PC-3 (cell line): ENCODE measurements at regions not wholly inside any gene's neighbourhood (a gene's known extent, or its start where the extent isn't known, plus 50 kb on each side); places are given as distances from the start of the nearest gene placed in this dataset.

Experiments used
- ATAC-seq: fragments of 200-7000 bp; cut with Tn5 transposase; 2 replicates; pipeline ENCODE4 v1.9.1; 2020; ENCODE audit warnings: mild to moderate bottlenecking, moderate library complexity
- BruUV-seq: library from RNA; stranded (reverse); fragments of 400-500 nt; replicated peaks from 2 replicates; lab custom pipeline; 2021; lab: Mats Ljungman, UMichigan
- CTCF ChIA-PET: fragments of 300-600 bp; sonication (Branson Sonifier 250); formaldehyde crosslinking; loops from one replicate; lab custom pipeline; 2022; ENCODE audit warnings: antibody characterized with exemption; lab: Charles Lee
- POLR2A ChIA-PET: fragments of 300-600 bp; sonication (Branson Sonifier 250); formaldehyde crosslinking; loops from one replicate; lab custom pipeline; 2022; ENCODE audit warnings: antibody characterized with exemption; ENCODE audit not compliant: unreplicated experiment; lab: Charles Lee
- DNase-seq: peaks from one replicate; pipeline ENCODE4 v3.0.0-alpha.2; 2015
- H2AFZ ChIP-seq: fragments of 300-600 bp; sonication (generic); 2 replicates; pipeline ENCODE4 v1.6.0; 2016; ENCODE audit warnings: antibody characterized with exemption, low read length
- H3F3A ChIP-seq: fragments of 300-600 bp; sonication (generic); one replicate; pipeline ENCODE4 v1.6.0; 2017; ENCODE audit warnings: antibody characterized with exemption, low read length, control low read depth, mild to moderate bottlenecking; ENCODE audit not compliant: unreplicated experiment
- H3K27ac ChIP-seq: fragments of 300-600 bp; sonication (generic); 2 replicates; pipeline ENCODE4 v1.5.1; 2016; ENCODE audit warnings: mild to moderate bottlenecking, low read length
- H3K27me3 ChIP-seq: fragments of 300-600 bp; sonication (generic); 2 replicates; pipeline ENCODE4 v1.6.1; 2016; ENCODE audit warnings: low read length, mixed read lengths
- H3K36me3 ChIP-seq: fragments of 300-600 bp; sonication (generic); 2 replicates; pipeline ENCODE4 v1.6.1; 2016; ENCODE audit warnings: low read depth, mixed run types, low read length, mixed read lengths
- H3K4me1 ChIP-seq: fragments of 300-600 bp; sonication (generic); 2 replicates; pipeline ENCODE4 v1.5.1; 2016; ENCODE audit warnings: low read length; ENCODE audit not compliant: insufficient read depth
- H3K4me2 ChIP-seq: fragments of 300-600 bp; sonication (generic); 2 replicates; pipeline ENCODE4 v1.6.0; 2016; ENCODE audit warnings: low read length
- H3K4me3 ChIP-seq: fragments of 300-600 bp; sonication (generic); 2 replicates; pipeline ENCODE4 v1.5.1; 2016; ENCODE audit warnings: mild to moderate bottlenecking, low read length, mixed read lengths
- H3K79me2 ChIP-seq: fragments of 300-600 bp; sonication (generic); 2 replicates; pipeline ENCODE4 v1.6.1; 2017; ENCODE audit warnings: low read length, mixed read lengths
- H3K9ac ChIP-seq: fragments of 300-600 bp; sonication (generic); 2 replicates; pipeline ENCODE4 v1.6.0; 2016; ENCODE audit warnings: mild to moderate bottlenecking, low read length
- H3K9me2 ChIP-seq: fragments of 300-600 bp; sonication (generic); replicated peaks from 2 replicates; pipeline ENCODE4 v1.6.1; 2016; ENCODE audit warnings: mixed run types, low read length, mixed read lengths
- H3K9me3 ChIP-seq: fragments of 300-600 bp; sonication (generic); 2 replicates; pipeline ENCODE4 v1.6.1; 2016; ENCODE audit warnings: low read length, mixed read lengths
- H4K20me1 ChIP-seq: fragments of 300-600 bp; sonication (generic); 2 replicates; pipeline ENCODE4 v1.6.1; 2016; ENCODE audit warnings: low read length, mixed read lengths
- CTCF ChIP-seq: fragments of 300-600 bp; sonication (generic); conservative IDR thresholded peaks from 2 replicates; pipeline ENCODE4 v1.5.1; 2017; ENCODE audit warnings: antibody characterized with exemption, low read depth, mild to moderate bottlenecking, low read length
- EZH2 ChIP-seq: fragments of 300-600 bp; sonication (generic); IDR thresholded peaks from one replicate; pipeline ENCODE4 v1.6.1; 2017; ENCODE audit warnings: antibody characterized with exemption, mild to moderate bottlenecking, low read length; ENCODE audit not compliant: unreplicated experiment
- EZH2phosphoT487 ChIP-seq: fragments of 300-600 bp; sonication (generic); IDR thresholded peaks from 2 replicates; pipeline ENCODE4 v1.6.1; 2018; ENCODE audit warnings: mild to moderate bottlenecking, antibody characterized with exemption, low read length, borderline replicate concordance
- intact Hi-C: fragments of 100-400 bp; cut with micrococcal nuclease; formaldehyde crosslinking; loops from 2 replicates; pipeline ENCODE4 v1.9.0; 2023

GRCh38 chr5:8062521-8062920 is 193.6 kb downstream of the MTRR start:
- ATAC-seq: no peak
- Histone ChIP-seq H3K4me1 (no peaks in the 10 kb centered on the region), H3K9ac (no peak overlapping the region), H3F3A (no peaks in the 10 kb centered on the region), H3K27me3 (peaks cover 88% of the 10 kb centered on the region), H4K20me1 (no peaks in the 10 kb centered on the region), H2AFZ (no peak overlapping the region), H3K79me2 (no peaks in the 10 kb centered on the region), H3K9me3 (no peaks in the 10 kb centered on the region), H3K36me3 (no peaks in the 10 kb centered on the region), H3K4me2 (no peak overlapping the region), H3K9me2 (no peaks in the 10 kb centered on the region), H3K4me3 (no peak overlapping the region), H3K27ac (no peak overlapping the region)
- POLR2A ChIA-PET: no interaction called here
- intact Hi-C loops: no loop called here
- no TSS peak for BruUV-seq
- TF ChIP-seq EZH2phosphoT487: no peak
- DNase-seq: no peak
- CTCF ChIA-PET: no interaction called here

DNA sequence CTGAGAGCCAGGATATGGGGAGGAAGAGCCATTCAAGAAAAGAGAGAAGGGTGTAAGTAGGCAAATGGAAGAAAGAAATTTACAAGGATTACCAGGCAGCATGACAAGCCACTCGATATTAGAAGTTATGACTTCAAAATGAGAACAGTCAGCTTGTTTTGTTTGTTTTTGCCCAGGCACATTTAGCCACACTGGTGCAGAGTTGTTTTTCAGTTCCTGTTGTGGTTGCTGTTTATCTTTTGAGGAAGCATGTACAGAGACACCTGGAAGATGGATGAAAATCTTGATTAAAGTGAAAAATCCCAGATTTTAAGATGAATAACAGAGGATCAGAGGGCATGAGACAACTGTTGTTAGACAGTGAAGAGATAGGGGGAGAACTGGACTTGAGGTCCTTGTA is 199.1 kb downstream of the MTRR start:
- DNase-seq (no peak), ATAC-seq (no peak)
- H2AFZ ChIP-seq: no peak overlapping the region
- no peaks in the 10 kb centered on the region for H3K4me1 ChIP-seq
- peaks cover 46% of the 10 kb centered on the region for H3K27me3 ChIP-seq
- no peaks in the 10 kb centered on the region for H3K79me2 ChIP-seq
- no peaks in the 10 kb centered on the region for H3K9me3 ChIP-seq
- intact Hi-C loops: no loop called here
- H3K4me3 ChIP-seq: no peak overlapping the region
- no peak for TF ChIP-seq EZH2phosphoT487
- TF ChIP-seq CTCF: no peak
- no peak for TF ChIP-seq EZH2
- H3K9ac ChIP-seq: no peak overlapping the region
- BruUV-seq: no TSS peak
- H3K9me2 ChIP-seq: no peaks in the 10 kb centered on the region
- H3K36me3 ChIP-seq: no peaks in the 10 kb centered on the region
- H3K27ac ChIP-seq: no peak overlapping the region
- no peaks in the 10 kb centered on the region for H3F3A ChIP-seq
- no peak overlapping the region for H3K4me2 ChIP-seq
- ChIA-PET POLR2A (no interaction called here), CTCF (no interaction called here)
- H4K20me1 ChIP-seq: no peaks in the 10 kb centered on the region

DNA sequence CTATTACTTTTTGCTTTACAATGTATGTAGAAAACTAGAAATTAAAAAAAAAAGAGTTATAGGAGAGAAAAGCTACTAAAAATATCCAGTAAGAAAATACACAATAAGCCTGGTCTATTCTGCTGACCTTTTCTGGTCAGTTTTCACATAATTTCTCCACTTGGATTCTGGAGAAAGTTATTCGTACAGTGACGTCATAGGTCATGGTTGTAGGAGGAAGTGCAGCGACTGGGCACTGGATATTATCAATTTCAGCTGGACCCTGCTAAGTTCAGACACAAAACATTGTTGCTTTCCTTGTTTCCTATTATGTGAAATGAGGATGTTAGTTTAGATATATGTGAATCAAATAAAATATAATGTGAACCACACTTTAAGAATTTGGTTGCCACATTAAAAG is 201.2 kb downstream of the MTRR start:
- POLR2A ChIA-PET: no interaction called here
- no peak for DNase-seq
- no peaks in the 10 kb centered on the region for H3K4me1 ChIP-seq
- H3K4me2 ChIP-seq: no peak overlapping the region
- no peak overlapping the region for H3K4me3 ChIP-seq
- CTCF ChIA-PET: no interaction called here
- no peaks in the 10 kb centered on the region for H3K36me3 ChIP-seq
- BruUV-seq: no TSS peak
- no peak overlapping the region for H2AFZ ChIP-seq
- peaks cover 31% of the 10 kb centered on the region for H3K27me3 ChIP-seq
- no peaks in the 10 kb centered on the region for H3F3A ChIP-seq
- no peak overlapping the region for H3K27ac ChIP-seq
- TF ChIP-seq CTCF: no peak
- no peak for TF ChIP-seq EZH2phosphoT487
- TF ChIP-seq EZH2: no peak
- intact Hi-C loops: no loop called here
- H3K9me3 ChIP-seq: no peaks in the 10 kb centered on the region
- no peaks in the 10 kb centered on the region for H3K79me2 ChIP-seq
- H4K20me1 ChIP-seq: no peaks in the 10 kb centered on the region
- ATAC-seq: no peak
- no peak overlapping the region for H3K9ac ChIP-seq
- H3K9me2 ChIP-seq: no peaks in the 10 kb centered on the region
